ENCODE measurements at regions not wholly inside any gene's neighbourhood (a gene's known extent, or its start where the extent isn't known, plus 50 kb on each side); places are given as distances from the start of the nearest gene placed in this dataset.

GRCh38 chr6:159529934-159530333, 163.1 kb downstream of the SOD2 start:
- TF ChIP-seq CTCF (IDR thresholded peaks at IDR 0.05; ENCODE audit: low read depth, low read length, poor library complexity, severe bottlenecking) (no peak), EZH2phosphoT487 (IDR thresholded peaks at IDR 0.05; ENCODE audit: borderline replicate concordance, low read length) (no peak)
